Endothelial cell of umbilical vein (primary cell): ENCODE measurements at regions not wholly inside any gene's neighbourhood (a gene's known extent, or its start where the extent isn't known, plus 50 kb on each side); places are given as distances from the start of the nearest gene placed in this dataset.
"Not testable (repeated sequence)": the region's sequence is repeated elsewhere in the genome, so short reads cannot be mapped to it uniquely, and the experiment has no call there.

Experiments
- BruUV-seq: library from RNA; stranded (reverse); fragments of 400-500 nt; replicated peaks from 2 replicates; lab custom pipeline; 2021; lab: Mats Ljungman, UMichigan
- CTCF ChIA-PET: fragments of 300-600, 350-600 bp; sonication (Branson Sonifier 250); formaldehyde crosslinking; loops from one replicate; lab custom pipeline; 2021; ENCODE audit warnings: antibody characterized with exemption, inconsistent platforms; lab: Charles Lee
- POLR2A ChIA-PET: fragments of 300-600, 350-600 bp; sonication (Branson Sonifier 250); formaldehyde crosslinking; loops from one replicate; lab custom pipeline; 2021; ENCODE audit warnings: antibody characterized with exemption, inconsistent platforms; lab: Charles Lee
- DNase-seq: peaks from one replicate; pipeline ENCODE4 v3.0.0-alpha.2; 2011; ENCODE audit warnings: low read depth, low spot score
- FAIRE-seq: peaks from 2 replicates; lab custom pipeline; 2011; peaks lifted over from hg19 to GRCh38; lab: Jason Lieb, UNC
- H2AFZ ChIP-seq: 2 replicates; pipeline ENCODE4 v1.6.0; 2012; ENCODE audit warnings: low read depth, low read length, control low read depth, inconsistent platforms
- H3K27ac ChIP-seq: 2 replicates; pipeline ENCODE4 v1.5.1; 2011; ENCODE audit warnings: low read depth, mild to moderate bottlenecking, control low read depth, low read length, moderate library complexity; ENCODE audit not compliant: insufficient read depth
- H3K27me3 ChIP-seq, 2 experiments: 2 replicates each; pipeline versions ENCODE4 v1.6.0 to v1.6.1; 2011; ENCODE audit warnings: low read length in 2 of 2, mixed read lengths in 1 of 2; ENCODE audit not compliant: control insufficient read depth in 2 of 2, insufficient read depth in 2 of 2
- H3K36me3 ChIP-seq, 2 experiments: 2 replicates in 1 of 2; 3 replicates in 1 of 2; pipeline ENCODE4 v1.5.1; 2011; ENCODE audit warnings: low read length in 2 of 2, mild to moderate bottlenecking in 1 of 2, moderate library complexity in 1 of 2; ENCODE audit not compliant: control insufficient read depth in 2 of 2, insufficient read depth in 2 of 2; ENCODE audit errors: extremely low read depth in 1 of 2
- H3K4me1 ChIP-seq: 3 replicates; pipeline ENCODE4 v1.5.1; 2011; ENCODE audit warnings: mild to moderate bottlenecking, low read length; ENCODE audit not compliant: control insufficient read depth, insufficient read depth; ENCODE audit errors: extremely low read depth
- H3K4me2 ChIP-seq: 2 replicates; pipeline ENCODE4 v1.6.1; 2011; ENCODE audit warnings: low read length, control low read depth, mixed read lengths; ENCODE audit not compliant: insufficient read depth
- H3K4me3 ChIP-seq, 3 experiments: fragments of 200-600 bp in 1 of 3; sonication (generic), shearing (Covaris generic) in 1 of 3; replicated peaks in 1 of 3; 2 replicates each; pipeline ENCODE4 v1.5.1; 2011 to 2016; ENCODE audit warnings: control low read depth in 3 of 3, low read length in 3 of 3, mild to moderate bottlenecking in 2 of 3, inconsistent platforms in 1 of 3, low read depth in 1 of 3, moderate library complexity in 1 of 3; ENCODE audit not compliant: insufficient read depth in 1 of 3
- H3K79me2 ChIP-seq: 2 replicates; pipeline ENCODE4 v1.6.0; 2012; ENCODE audit warnings: low read length, inconsistent platforms; ENCODE audit not compliant: control insufficient read depth, insufficient read depth
- H3K9ac ChIP-seq: replicated peaks from 2 replicates; pipeline ENCODE3; 2011; ENCODE audit warnings: low read length, control low read depth; ENCODE audit not compliant: insufficient read depth; ENCODE audit errors: extremely low read depth
- H3K9me1 ChIP-seq: replicated peaks from 3 replicates; pipeline ENCODE4 v1.6.0; 2011; ENCODE audit warnings: mild to moderate bottlenecking, low read length; ENCODE audit not compliant: control insufficient read depth, insufficient read depth; ENCODE audit errors: extremely low read depth
- H3K9me3 ChIP-seq: replicated peaks from 2 replicates; pipeline ENCODE4 v1.5.1; 2012; ENCODE audit warnings: low read length, inconsistent platforms; ENCODE audit not compliant: control insufficient read depth, insufficient read depth
- H4K20me1 ChIP-seq: replicated peaks from 2 replicates; pipeline ENCODE3; 2011; ENCODE audit warnings: mild to moderate bottlenecking, low read length; ENCODE audit not compliant: control insufficient read depth, insufficient read depth; ENCODE audit errors: extremely low read depth
- dilution Hi-C: fragments of 300-500 bp; cut with MboI; formaldehyde crosslinking; loops from one replicate; pipeline ENCODE4 v1.15.0; 2019; ENCODE audit warnings: low sequenced_read_pairs; ENCODE audit not compliant: extremely low pct_ligation_motif_present
- intact Hi-C: fragments of 100-400 bp; cut with micrococcal nuclease; formaldehyde crosslinking; loops from one replicate; pipeline ENCODE4 v1.10.0; 2022

- dilution Hi-C loops, H3K4me2 ChIP-seq, DNase-seq, FAIRE-seq, H3K9me1 ChIP-seq, POLR2A ChIA-PET, H2AFZ ChIP-seq, H3K79me2 ChIP-seq, H3K27me3 ChIP-seq, H3K9ac ChIP-seq, CTCF ChIA-PET, BruUV-seq, H3K36me3 ChIP-seq, H3K4me3 ChIP-seq, H4K20me1 ChIP-seq, H3K27ac ChIP-seq, H3K4me1 ChIP-seq, intact Hi-C loops, H3K9me3 ChIP-seq: not testable (repeated sequence)
These were observed 186.1 kb downstream of the KLRB1 start for GRCh38 chr12:9421520-9422086.

DNA sequence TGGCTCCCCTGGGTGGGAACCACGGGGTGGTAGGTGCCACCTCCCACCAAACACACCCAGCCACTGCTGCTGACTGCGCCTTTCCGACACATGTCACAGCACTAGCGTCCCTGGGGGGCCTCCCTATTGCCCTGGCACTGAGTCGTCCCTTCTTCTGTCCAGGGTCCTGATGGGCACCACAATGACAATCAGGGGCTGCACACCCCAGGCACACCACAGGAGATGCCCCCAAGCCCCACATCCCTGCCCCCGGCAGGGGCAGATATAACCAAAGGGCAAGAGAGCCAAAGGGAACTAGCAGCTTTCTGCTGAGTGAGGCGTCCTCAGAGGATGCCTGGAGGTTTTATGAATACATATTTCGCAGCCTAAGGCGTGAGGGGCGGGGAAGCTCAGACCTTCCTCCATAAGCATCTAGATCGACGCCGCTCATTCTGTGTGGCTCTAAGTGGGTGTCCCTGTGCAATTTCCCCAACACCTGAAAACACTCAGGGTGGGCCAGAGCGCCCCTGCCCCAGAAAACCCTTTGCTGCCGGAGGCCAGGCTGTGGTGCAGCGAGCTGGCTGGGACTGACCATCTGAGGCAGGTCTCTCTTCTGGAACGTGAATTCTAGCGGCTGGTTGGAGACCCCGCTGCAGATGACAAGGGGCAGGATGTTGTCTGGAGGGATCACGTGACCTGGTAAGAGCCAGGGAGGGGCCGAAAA is 186.7 kb downstream of the KLRB1 start:
- H3K27me3 ChIP-seq, H3K4me2 ChIP-seq, H3K36me3 ChIP-seq, H2AFZ ChIP-seq, dilution Hi-C loops, H3K9me3 ChIP-seq, DNase-seq, H3K79me2 ChIP-seq, intact Hi-C loops, CTCF ChIA-PET, H4K20me1 ChIP-seq, H3K9me1 ChIP-seq, BruUV-seq, FAIRE-seq, H3K4me3 ChIP-seq, POLR2A ChIA-PET, H3K27ac ChIP-seq, H3K9ac ChIP-seq, H3K4me1 ChIP-seq: not testable (repeated sequence)

DNA sequence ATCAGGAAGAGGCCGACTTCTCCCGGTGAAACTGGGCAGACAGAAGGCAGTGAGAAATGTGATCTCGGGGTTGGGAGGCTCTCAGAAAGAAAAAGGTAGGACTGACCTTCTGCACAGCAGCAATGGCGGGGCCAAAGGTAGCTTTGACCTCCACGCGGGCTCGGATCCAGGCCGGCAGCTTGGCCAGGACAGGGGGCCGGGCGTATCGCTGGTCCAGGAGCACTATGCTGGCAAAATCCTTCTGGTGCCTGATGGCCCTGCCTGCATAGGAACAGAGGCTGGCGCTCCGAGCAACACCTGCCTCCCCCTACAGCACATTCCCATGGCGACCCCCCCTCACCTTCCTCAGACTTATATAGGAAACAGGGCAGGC is 189.1 kb downstream of the KLRB1 start:
- H3K4me3 ChIP-seq, H3K9ac ChIP-seq, H3K27me3 ChIP-seq, H3K4me1 ChIP-seq, H3K9me3 ChIP-seq, BruUV-seq, H4K20me1 ChIP-seq, H2AFZ ChIP-seq, H3K9me1 ChIP-seq, intact Hi-C loops, POLR2A ChIA-PET, H3K4me2 ChIP-seq, FAIRE-seq, dilution Hi-C loops, H3K36me3 ChIP-seq, DNase-seq, CTCF ChIA-PET, H3K79me2 ChIP-seq, H3K27ac ChIP-seq: not testable (repeated sequence)

GRCh38 chr12:9417947-9418668 is 189.6 kb downstream of the KLRB1 start:
- FAIRE-seq, intact Hi-C loops, H3K27ac ChIP-seq, POLR2A ChIA-PET, H2AFZ ChIP-seq, H3K36me3 ChIP-seq, DNase-seq, H3K9me1 ChIP-seq, dilution Hi-C loops, H3K27me3 ChIP-seq, H3K4me3 ChIP-seq, H3K4me2 ChIP-seq, CTCF ChIA-PET, H3K9me3 ChIP-seq, H3K79me2 ChIP-seq, H4K20me1 ChIP-seq, H3K4me1 ChIP-seq, H3K9ac ChIP-seq: not testable (repeated sequence)
- BruUV-seq = TSS peak; percentile 40
